Upper lobe of left lung (tissue), 4 donors: ENCODE measurements at regions not wholly inside any gene's neighbourhood (a gene's known extent, or its start where the extent isn't known, plus 50 kb on each side); places are given as distances from the start of the nearest gene placed in this dataset.

ENCODE experiments used
- POLR2A ChIP-seq, 4 donors: fragments of 450-650 bp; IDR thresholded peaks; one replicate each; pipeline ENCODE4 v1.5.1; 2016 to 2017; ENCODE audit warnings: antibody characterized with exemption in 4 of 4, mild to moderate bottlenecking in 2 of 4
- POLR2AphosphoS5 ChIP-seq, 2 donors: sonication (generic); formaldehyde crosslinking; IDR thresholded peaks; one replicate each; pipeline ENCODE4 v1.5.1; 2017; ENCODE audit warnings: antibody characterized with exemption in 2 of 2
- TF ChIP-seq, protein P1 (sequence below), 6 experiments: fragments of 450-650 bp in 4 of 6; fragments of 200-600 bp in 2 of 6; sonication (generic) in 2 of 6; IDR thresholded peaks; one replicate each; pipeline ENCODE4 v1.5.1; 2016 to 2019; ENCODE audit warnings: antibody characterized with exemption in 6 of 6

DNA sequence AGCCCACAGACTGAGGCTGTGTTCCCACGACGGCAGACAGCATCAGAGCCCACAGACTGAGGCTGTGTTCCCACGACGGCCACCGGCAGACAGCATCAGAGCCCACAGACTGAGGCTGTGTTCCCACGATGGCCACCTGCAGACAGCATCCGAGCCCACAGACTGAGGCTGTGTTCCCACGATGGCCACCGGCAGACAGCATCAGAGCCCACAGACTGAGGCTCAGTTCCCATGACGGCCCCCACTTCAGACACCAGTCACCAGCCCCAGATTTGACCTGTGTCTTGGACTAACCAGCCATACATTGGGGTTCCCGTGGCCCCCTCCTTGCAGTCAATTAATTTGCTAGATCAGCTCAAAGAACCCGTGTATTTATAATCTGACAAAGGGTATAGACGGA is 57.8 kb upstream of the SNTG2 start:
- TF ChIP-seq, protein P1, sequence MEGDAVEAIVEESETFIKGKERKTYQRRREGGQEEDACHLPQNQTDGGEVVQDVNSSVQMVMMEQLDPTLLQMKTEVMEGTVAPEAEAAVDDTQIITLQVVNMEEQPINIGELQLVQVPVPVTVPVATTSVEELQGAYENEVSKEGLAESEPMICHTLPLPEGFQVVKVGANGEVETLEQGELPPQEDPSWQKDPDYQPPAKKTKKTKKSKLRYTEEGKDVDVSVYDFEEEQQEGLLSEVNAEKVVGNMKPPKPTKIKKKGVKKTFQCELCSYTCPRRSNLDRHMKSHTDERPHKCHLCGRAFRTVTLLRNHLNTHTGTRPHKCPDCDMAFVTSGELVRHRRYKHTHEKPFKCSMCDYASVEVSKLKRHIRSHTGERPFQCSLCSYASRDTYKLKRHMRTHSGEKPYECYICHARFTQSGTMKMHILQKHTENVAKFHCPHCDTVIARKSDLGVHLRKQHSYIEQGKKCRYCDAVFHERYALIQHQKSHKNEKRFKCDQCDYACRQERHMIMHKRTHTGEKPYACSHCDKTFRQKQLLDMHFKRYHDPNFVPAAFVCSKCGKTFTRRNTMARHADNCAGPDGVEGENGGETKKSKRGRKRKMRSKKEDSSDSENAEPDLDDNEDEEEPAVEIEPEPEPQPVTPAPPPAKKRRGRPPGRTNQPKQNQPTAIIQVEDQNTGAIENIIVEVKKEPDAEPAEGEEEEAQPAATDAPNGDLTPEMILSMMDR (IDR thresholded peaks at IDR 0.05), result no peak
- TF ChIP-seq POLR2AphosphoS5 (IDR thresholded peaks at IDR 0.05), result no peak
- no peak for TF ChIP-seq POLR2A (IDR thresholded peaks at IDR 0.05)
